Superior temporal gyrus (tissue), 1 donor: ENCODE measurements at regions not wholly inside any gene's neighbourhood (a gene's known extent, or its start where the extent isn't known, plus 50 kb on each side); places are given as distances from the start of the nearest gene placed in this dataset.
"Not testable (repeated sequence)": the region's sequence is repeated elsewhere in the genome, so short reads cannot be mapped to it uniquely, and the experiment has no call there.

Source experiments
- DNase-seq: peaks from one replicate; pipeline ENCODE4 v3.0.0-alpha.2; 2016; ENCODE audit errors: extremely low spot score

GRCh38 chr15:20192982-20193929 lies 348.3 kb downstream of the GOLGA6L6 start:
- not testable (repeated sequence) for DNase-seq

DNA sequence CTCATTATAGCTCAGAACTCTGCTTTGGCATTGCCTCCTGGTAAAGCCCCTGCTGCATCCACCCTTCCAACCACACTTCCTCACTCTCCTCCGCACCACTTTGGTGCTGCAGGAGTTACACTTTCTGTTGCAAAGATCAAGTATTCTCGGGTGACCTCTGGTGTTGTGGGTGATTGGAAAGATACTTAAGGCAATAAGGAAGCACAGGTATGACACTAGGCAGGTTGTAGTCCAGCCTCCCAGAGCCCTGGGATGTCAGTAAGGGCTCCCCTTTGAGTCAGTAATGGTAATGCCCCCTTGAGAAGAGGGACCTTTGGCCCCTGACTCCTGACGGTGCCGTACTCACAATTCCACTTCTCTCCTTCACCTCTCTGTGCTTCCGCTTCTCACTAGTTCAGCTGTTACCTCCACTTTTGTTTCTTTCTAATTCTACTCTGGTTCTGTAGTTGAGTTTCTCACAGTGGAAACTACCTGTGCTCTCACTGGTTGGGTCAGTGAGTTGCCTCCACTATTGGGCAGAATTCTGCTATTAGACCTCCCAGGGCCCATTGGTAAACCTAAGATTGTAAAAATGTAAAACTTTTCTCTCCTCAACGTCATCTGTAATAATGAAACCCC lies 350.0 kb downstream of the GOLGA6L6 start:
- not testable (repeated sequence) for DNase-seq

GRCh38 chr15:20188611-20189010 lies 353.0 kb downstream of the GOLGA6L6 start:
- not testable (repeated sequence) for DNase-seq

- DNase-seq, result not testable (repeated sequence)
These were observed 353.9 kb downstream of the GOLGA6L6 start for GRCh38 chr15:20187370-20188355.

DNA sequence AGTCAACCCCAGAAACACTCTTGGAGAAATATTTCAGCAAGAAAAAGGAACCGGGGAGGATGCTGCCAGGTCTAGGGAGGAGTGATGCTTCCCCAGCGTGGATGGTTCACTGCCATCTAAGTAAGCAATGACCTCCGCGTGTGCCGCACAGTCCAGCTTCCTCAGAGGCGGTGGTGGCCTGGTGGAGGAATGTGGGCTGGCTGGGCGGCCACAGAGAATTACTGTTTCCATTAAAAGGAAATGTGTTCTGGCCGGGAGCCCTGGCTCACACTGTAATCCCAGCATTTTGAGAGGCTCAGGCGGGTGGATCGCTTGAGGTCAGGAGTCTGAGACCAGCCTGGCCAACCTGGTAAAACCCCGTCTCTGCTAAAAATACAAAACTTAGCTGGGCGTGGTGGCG lies 356.7 kb downstream of the GOLGA6L6 start:
- not testable (repeated sequence) for DNase-seq

DNA sequence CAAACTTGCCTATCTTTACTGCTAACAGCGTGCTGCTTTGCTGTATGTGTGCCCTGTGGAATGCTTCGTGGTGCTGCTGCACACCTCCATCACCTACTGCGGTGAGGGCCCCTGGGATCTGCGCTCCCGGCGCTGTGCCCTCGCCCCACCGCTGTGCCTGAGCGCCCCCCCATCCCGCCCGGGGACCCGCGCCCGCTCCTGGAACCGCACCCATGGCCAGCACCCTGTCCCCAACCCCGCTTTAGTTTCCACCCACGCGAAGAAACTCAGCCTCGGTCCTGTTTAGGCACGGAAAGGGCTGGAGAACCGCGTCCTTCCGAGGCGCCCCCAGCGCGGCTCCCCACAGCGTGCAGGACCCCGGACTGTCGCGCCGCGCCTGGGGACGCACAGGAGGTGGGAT lies 373.4 kb downstream of the GOLGA6L6 start:
- not testable (repeated sequence) for DNase-seq

- not testable (repeated sequence) for DNase-seq
These were observed 388.1 kb downstream of the GOLGA6L6 start for GRCh38 chr15:20153528-20153927.

- DNase-seq, result not testable (repeated sequence)
These were observed 392.9 kb downstream of the GOLGA6L6 start for GRCh38 chr15:20148679-20149078.

DNA sequence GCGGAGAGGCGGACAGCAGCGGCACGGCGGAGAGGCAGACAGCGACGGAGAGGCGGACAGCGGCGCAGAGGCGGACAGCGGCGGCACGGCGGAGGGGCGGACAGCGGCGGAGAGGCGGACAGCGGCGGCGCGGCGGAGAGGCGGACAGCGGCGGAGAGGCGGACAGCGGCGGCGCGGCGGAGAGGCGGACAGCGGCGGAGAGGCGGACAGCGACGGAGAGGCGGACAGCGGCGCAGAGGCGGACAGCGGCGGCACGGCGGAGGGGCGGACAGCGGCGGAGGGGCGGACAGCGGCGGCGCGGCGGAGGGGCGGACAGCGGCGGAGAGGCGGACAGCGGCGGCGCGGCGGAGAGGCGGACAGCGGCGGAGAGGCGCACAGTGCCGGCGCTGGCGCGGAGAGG lies 393.6 kb downstream of the GOLGA6L6 start:
- DNase-seq, result not testable (repeated sequence)

DNA sequence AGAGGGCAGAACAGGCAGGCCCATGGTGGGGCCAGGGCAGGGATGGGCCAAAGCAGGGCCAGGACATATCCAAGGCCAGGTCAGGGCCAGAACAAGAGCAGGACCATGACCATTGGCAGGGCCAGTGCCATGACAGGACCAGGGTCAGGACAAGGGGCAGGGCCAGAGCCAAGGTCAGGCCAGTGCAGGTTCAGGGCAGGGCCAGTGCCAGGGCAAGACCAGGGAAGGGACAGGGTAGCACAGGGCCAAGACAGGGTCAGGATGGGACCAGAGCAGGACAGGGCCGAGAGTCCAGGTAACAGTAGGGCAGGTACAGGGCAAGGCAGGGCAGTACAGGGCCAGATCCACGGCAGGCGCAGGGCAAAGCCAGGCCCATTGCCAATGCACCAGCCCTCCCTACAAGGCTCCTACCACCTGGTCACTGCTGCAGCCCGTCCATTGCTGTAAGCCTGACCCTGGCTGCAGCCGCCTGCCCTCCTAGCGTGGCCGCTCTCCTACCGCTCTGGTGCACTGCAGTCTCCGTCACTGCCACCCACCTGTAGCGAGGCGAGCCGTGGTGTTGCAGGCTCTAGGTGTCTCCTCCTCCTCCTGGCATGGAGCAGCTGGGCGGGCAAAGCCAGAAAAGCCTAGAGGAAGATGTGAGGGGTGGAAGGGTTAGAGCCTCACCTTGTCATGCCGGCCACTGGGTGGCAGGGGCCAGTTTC lies 397.1 kb downstream of the GOLGA6L6 start:
- DNase-seq, result not testable (repeated sequence)

DNA sequence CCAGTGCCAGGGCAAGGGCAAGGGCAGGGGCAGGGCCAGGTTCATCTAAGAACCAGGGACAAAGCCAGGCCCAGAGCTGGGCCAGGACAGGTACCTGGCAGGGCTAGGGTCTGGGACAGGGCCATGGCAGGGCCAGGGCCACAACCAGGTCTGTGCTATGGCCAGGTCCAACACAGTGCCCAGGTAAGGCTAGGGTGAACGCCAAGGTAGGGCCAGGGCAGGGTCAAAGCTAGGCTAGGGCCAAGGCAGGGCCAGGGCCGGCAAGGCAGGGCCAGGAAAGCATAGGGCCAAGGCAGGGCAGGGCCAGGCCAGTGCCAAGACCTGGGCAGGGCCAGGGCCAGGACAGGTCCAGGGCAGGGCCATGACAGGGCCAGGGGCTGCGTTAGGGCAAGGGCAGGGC lies 398.7 kb downstream of the GOLGA6L6 start:
- not testable (repeated sequence) for DNase-seq

GRCh38 chr15:20142410-20142809 lies 399.2 kb downstream of the GOLGA6L6 start:
- DNase-seq, result not testable (repeated sequence)

- DNase-seq, result not testable (repeated sequence)
These were observed 416.9 kb downstream of the GOLGA6L6 start for GRCh38 chr15:20124668-20125067.

DNA sequence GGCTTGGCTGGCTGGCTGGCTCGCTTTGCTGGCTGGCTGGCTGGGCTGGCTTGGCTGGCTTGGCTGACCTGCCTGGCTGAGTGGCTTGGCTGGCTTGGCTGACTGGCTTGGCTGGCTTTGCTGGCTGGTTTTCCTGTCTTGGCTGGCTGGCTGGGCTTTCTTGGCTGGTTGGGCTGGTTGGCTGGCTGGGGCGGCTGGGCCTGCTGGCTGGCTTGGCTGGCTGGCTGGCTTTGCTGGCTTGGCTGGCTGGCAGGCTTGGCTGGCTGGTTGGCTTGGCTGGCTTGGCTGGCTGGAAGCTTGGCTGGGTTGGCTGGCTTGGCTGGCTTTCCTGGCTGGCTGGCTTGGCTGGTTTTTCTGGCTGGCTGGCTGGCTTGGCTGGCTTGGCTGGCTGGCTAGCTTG lies 435.6 kb downstream of the GOLGA6L6 start:
- no peak for DNase-seq

- DNase-seq, result not testable (repeated sequence)
These were observed 436.3 kb downstream of the GOLGA6L6 start for GRCh38 chr15:20105011-20105990.

DNA sequence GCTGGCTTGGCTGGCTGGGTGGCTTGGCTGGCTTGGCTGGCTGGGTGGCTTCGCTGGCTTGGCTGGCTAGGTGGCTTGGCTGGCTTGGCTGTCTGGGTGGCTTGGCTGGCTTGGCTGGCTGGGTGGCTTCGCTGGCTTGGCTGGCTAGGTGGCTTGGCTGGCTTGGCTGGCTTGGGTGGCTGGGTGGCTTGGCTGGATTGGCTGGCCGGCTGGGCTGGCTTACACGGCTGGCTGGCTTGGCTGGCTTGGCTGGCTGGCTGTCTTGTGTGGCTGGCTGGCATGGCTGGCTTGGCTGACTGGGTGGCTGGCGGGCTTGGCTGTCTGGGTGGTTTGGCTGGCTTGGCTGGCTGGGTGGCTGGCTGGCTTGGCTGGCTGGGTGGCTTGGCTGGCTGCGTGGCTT lies 437.0 kb downstream of the GOLGA6L6 start:
- not testable (repeated sequence) for DNase-seq

DNA sequence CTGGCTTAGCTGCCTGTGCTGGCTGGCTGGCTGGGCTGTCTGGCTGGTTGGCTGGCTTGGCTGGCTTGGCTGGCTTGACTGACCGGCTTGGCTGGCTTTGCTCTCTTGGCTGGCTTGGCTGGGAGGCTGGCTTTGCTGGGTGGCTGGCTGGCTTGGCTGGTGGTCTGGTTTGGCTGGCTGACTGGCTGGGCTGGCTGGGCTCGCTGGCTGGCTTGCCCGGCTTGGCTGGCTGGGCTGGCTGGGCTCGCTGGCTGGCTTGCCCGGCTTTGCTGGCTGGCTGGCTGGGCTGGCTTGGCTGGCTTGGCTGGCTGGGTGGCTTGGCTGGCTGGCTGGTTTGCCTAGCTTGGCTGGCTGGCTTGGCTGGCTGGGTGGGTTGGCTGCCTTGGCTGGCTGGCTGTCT lies 438.7 kb downstream of the GOLGA6L6 start:
- DNase-seq, result not testable (repeated sequence)

- DNase-seq, result not testable (repeated sequence)
These were observed 439.4 kb downstream of the GOLGA6L6 start for GRCh38 chr15:20102209-20102608.

- DNase-seq, result not testable (repeated sequence)
These were observed 440.3 kb downstream of the GOLGA6L6 start for GRCh38 chr15:20101281-20101680.
